IMR-90 (cell line): ENCODE measurements at regions not wholly inside any gene's neighbourhood (a gene's known extent, or its start where the extent isn't known, plus 50 kb on each side); places are given as distances from the start of the nearest gene placed in this dataset.

Experiments used
- ATAC-seq: fragments of 200-7000 bp; cut with Tn5 transposase; 2 replicates; pipeline ENCODE4 v1.9.1; 2020; ENCODE audit warnings: low read depth, mild to moderate bottlenecking, moderate library complexity
- BruUV-seq: library from RNA; stranded (reverse); fragments of 400-500 nt; replicated peaks from 2 replicates; lab custom pipeline; 2021; lab: Mats Ljungman, UMichigan
- CTCF ChIA-PET: fragments of 300-600 bp; formaldehyde crosslinking; extraction: SDS; loops from one replicate; lab custom pipeline; 2021; ENCODE audit warnings: antibody characterized with exemption; lab: Yijun Ruan, JAX
- POLR2A ChIA-PET: fragments of 300-600 bp; sonication (Branson Sonifier 250); formaldehyde crosslinking; loops from one replicate; lab custom pipeline; 2022; ENCODE audit warnings: antibody characterized with exemption; ENCODE audit not compliant: unreplicated experiment; lab: Charles Lee
- DNase-seq: peaks from one replicate; pipeline ENCODE4 v3.0.0; 2013
- H2AFZ ChIP-seq: replicated peaks from 2 replicates; pipeline ENCODE3; 2013; ENCODE audit warnings: low read length, mild to moderate bottlenecking; ENCODE audit not compliant: poor library complexity
- H2AK5ac ChIP-seq: 2 replicates; pipeline ENCODE4 v1.6.1; 2013; ENCODE audit warnings: low read depth, low read length, inconsistent platforms
- H2AK9ac ChIP-seq: replicated peaks from 2 replicates; pipeline ENCODE3; 2013; ENCODE audit warnings: mild to moderate bottlenecking, low read depth, low read length, moderate library complexity; ENCODE audit not compliant: poor library complexity
- H2BK120ac ChIP-seq: 2 replicates; pipeline ENCODE4 v1.6.1; 2013; ENCODE audit warnings: low read depth, low read length, inconsistent platforms
- H2BK15ac ChIP-seq: 3 replicates; pipeline ENCODE4 v1.6.1; 2013; ENCODE audit warnings: low read depth, low read length, inconsistent platforms
- H2BK20ac ChIP-seq: 2 replicates; pipeline ENCODE4 v1.6.1; 2013; ENCODE audit warnings: low read depth, mild to moderate bottlenecking, inconsistent platforms, low read length, moderate library complexity
- H2BK5ac ChIP-seq: 2 replicates; pipeline ENCODE4 v1.6.1; 2013; ENCODE audit warnings: mild to moderate bottlenecking, low read depth, low read length, inconsistent platforms; ENCODE audit not compliant: poor library complexity, severe bottlenecking
- H3K14ac ChIP-seq: replicated peaks from 2 replicates; pipeline ENCODE4 v1.6.1; 2013; ENCODE audit warnings: low read depth, low read length, inconsistent platforms
- H3K18ac ChIP-seq: 2 replicates; pipeline ENCODE4 v1.6.1; 2013; ENCODE audit warnings: low read depth, low read length, control low read depth
- H3K23ac ChIP-seq: 2 replicates; pipeline ENCODE4 v1.6.1; 2013; ENCODE audit warnings: low read depth, low read length, inconsistent platforms
- H3K27ac ChIP-seq: 2 replicates; pipeline ENCODE4 v1.5.1; 2013; ENCODE audit warnings: mild to moderate bottlenecking, control low read depth, low read length; ENCODE audit not compliant: insufficient read depth
- H3K27me3 ChIP-seq: 2 replicates; pipeline ENCODE4 v1.6.1; 2013; ENCODE audit warnings: low read length; ENCODE audit not compliant: control insufficient read depth, insufficient read depth
- H3K36me3 ChIP-seq: 2 replicates; pipeline ENCODE4 v1.6.1; 2013; ENCODE audit warnings: low read length, mixed read lengths; ENCODE audit not compliant: control insufficient read depth, insufficient read depth
- H3K4ac ChIP-seq: 2 replicates; pipeline ENCODE4 v1.6.1; 2013; ENCODE audit warnings: low read depth, low read length, inconsistent platforms
- H3K4me1 ChIP-seq: 2 replicates; pipeline ENCODE4 v1.6.1; 2013; ENCODE audit warnings: low read length, mixed read lengths; ENCODE audit not compliant: control insufficient read depth, insufficient read depth
- H3K4me2 ChIP-seq: 2 replicates; pipeline ENCODE4 v1.6.1; 2013; ENCODE audit warnings: low read depth, mild to moderate bottlenecking, control low read depth, low read length, moderate library complexity
- H3K4me3 ChIP-seq: 2 replicates; pipeline ENCODE4 v1.5.1; 2013; ENCODE audit warnings: low read depth, mild to moderate bottlenecking, control low read depth, low read length, moderate library complexity; ENCODE audit not compliant: insufficient read depth
- H3K56ac ChIP-seq: 2 replicates; pipeline ENCODE4 v1.6.1; 2013; ENCODE audit warnings: low read length, inconsistent platforms; ENCODE audit not compliant: insufficient read depth; ENCODE audit errors: extremely low read depth
- H3K79me1 ChIP-seq, 2 experiments: 2 replicates each; pipeline ENCODE4 v1.6.1; 2013; ENCODE audit warnings: low read length in 2 of 2, inconsistent platforms in 1 of 2, low read depth in 1 of 2
- H3K9ac ChIP-seq: 2 replicates; pipeline ENCODE4 v1.6.1; 2013; ENCODE audit warnings: low read depth, low read length, control low read depth
- H3K9me1 ChIP-seq: 2 replicates; pipeline ENCODE4 v1.6.1; 2013; ENCODE audit warnings: low read length, inconsistent platforms; ENCODE audit not compliant: insufficient read depth
- H3K9me3 ChIP-seq: 2 replicates; pipeline ENCODE4 v1.6.1; 2013; ENCODE audit warnings: low read length; ENCODE audit not compliant: control insufficient read depth, insufficient read depth
- H4K20me1 ChIP-seq: 2 replicates; pipeline ENCODE4 v1.6.1; 2013; ENCODE audit warnings: low read length, inconsistent platforms; ENCODE audit not compliant: insufficient read depth
- H4K5ac ChIP-seq: 2 replicates; pipeline ENCODE4 v1.6.1; 2013; ENCODE audit warnings: mild to moderate bottlenecking, low read depth, low read length, control low read depth
- H4K8ac ChIP-seq, 2 experiments: 2 replicates each; pipeline ENCODE4 v1.6.1; 2013; ENCODE audit warnings: low read depth in 2 of 2, low read length in 2 of 2, control low read depth in 1 of 2, inconsistent platforms in 1 of 2
- H4K91ac ChIP-seq: 2 replicates; pipeline ENCODE4 v1.6.1; 2013; ENCODE audit warnings: low read depth, low read length, inconsistent platforms; ENCODE audit not compliant: insufficient read depth
- BHLHE40 ChIP-seq: fragments of 150-350 bp; IDR thresholded peaks from 2 replicates; pipeline ENCODE4 v1.6.1; 2016; ENCODE audit warnings: mild to moderate bottlenecking, low read depth, low read length
- CEBPB ChIP-seq: IDR thresholded peaks from 2 replicates; pipeline ENCODE4 v1.6.1; 2012; ENCODE audit warnings: low read depth, low read length, improper control_type of control experiment
- CHD1 ChIP-seq: IDR thresholded peaks from 2 replicates; pipeline ENCODE4 v1.6.1; 2012; ENCODE audit warnings: low read depth, low read length, improper control_type of control experiment
- CTCF ChIP-seq: conservative IDR thresholded peaks from 2 replicates; pipeline ENCODE4 v1.5.1; 2012; ENCODE audit warnings: mild to moderate bottlenecking, low read depth, low read length, improper control_type of control experiment
- FOS ChIP-seq: fragments of 150-350 bp; IDR thresholded peaks from 2 replicates; pipeline ENCODE4 v1.6.1; 2016; ENCODE audit warnings: low read depth, low read length
- MAFK ChIP-seq: IDR thresholded peaks from 2 replicates; pipeline ENCODE4 v1.6.1; 2012; ENCODE audit warnings: low read depth, low read length, improper control_type of control experiment
- MAZ ChIP-seq: IDR thresholded peaks from 2 replicates; pipeline ENCODE4 v1.6.1; 2012; ENCODE audit warnings: low read depth, mild to moderate bottlenecking, low read length, improper control_type of control experiment, moderate library complexity, borderline replicate concordance
- MXI1 ChIP-seq: IDR thresholded peaks from 2 replicates; pipeline ENCODE4 v1.6.1; 2012; ENCODE audit warnings: low read depth, mild to moderate bottlenecking, low read length, moderate library complexity, borderline replicate concordance
- NFE2L2 ChIP-seq: fragments of 150-350 bp; IDR thresholded peaks from 2 replicates; pipeline ENCODE4 v1.6.1; 2016; ENCODE audit warnings: low read depth, mild to moderate bottlenecking, low read length
- POLR2A ChIP-seq: IDR thresholded peaks from 2 replicates; pipeline ENCODE4 v1.6.1; 2012; ENCODE audit warnings: mild to moderate bottlenecking, low read depth, low read length
- RAD21 ChIP-seq: IDR thresholded peaks from 2 replicates; pipeline ENCODE4 v1.6.1; 2012; ENCODE audit warnings: low read length, improper control_type of control experiment
- RCOR1 ChIP-seq: IDR thresholded peaks from 2 replicates; pipeline ENCODE4 v1.6.1; 2012; ENCODE audit warnings: mild to moderate bottlenecking, low read length, improper control_type of control experiment; ENCODE audit not compliant: insufficient replicate concordance
- RFX5 ChIP-seq: IDR thresholded peaks from 2 replicates; pipeline ENCODE4 v1.8.0; 2012; ENCODE audit warnings: low read depth, mild to moderate bottlenecking, low read length, moderate library complexity
- SMC3 ChIP-seq: fragments of 150-350 bp; IDR thresholded peaks from 2 replicates; pipeline ENCODE4 v1.6.1; 2016; ENCODE audit warnings: low read depth, mild to moderate bottlenecking, antibody characterized with exemption, low read length, moderate library complexity
- WGBS, 2 experiments: methylation state at CpG; one replicate each; pipeline versions ENCODE4 v1.1.5 to v1.1.7; 2013; ENCODE audit warnings: missing lambda C conversion rate in 2 of 2; ENCODE audit not compliant: insufficient read length in 1 of 2; ENCODE audit errors: extremely low coverage in 2 of 2; 5-methylcytosine and 5-hydroxymethylcytosine counted together
- dilution Hi-C: fragments of 300-500 bp; cut with HindIII; formaldehyde crosslinking; loops from one replicate; pipeline ENCODE4 v1.14.3; 2018; ENCODE audit warnings: low sequenced_read_pairs; ENCODE audit not compliant: unreplicated experiment
- in situ Hi-C: fragments of 300-500 bp; cut with MboI; formaldehyde crosslinking; loops from 3 replicates; pipeline ENCODE4 v1.14.3; 2019; ENCODE audit warnings: low sequenced_read_pairs, inconsistent platforms, mixed read lengths
- intact Hi-C: fragments of 100-400 bp; cut with micrococcal nuclease; formaldehyde crosslinking; loops from 2 replicates; pipeline ENCODE4 v1.10.0; 2022
- TF ChIP-seq, protein P1 (sequence below): fragments of 150-350 bp; IDR thresholded peaks from 2 replicates; pipeline ENCODE4 v1.6.1; 2017; ENCODE audit warnings: mild to moderate bottlenecking, antibody characterized with exemption, low read length, low read depth
- TF ChIP-seq, protein P2 (sequence below): fragments of 150-350 bp; IDR thresholded peaks from 2 replicates; pipeline ENCODE4 v1.6.1; 2016; ENCODE audit warnings: low read depth, mild to moderate bottlenecking, low read length, moderate library complexity, borderline replicate concordance

- no peak overlapping the region for H3K4me2 ChIP-seq
- dilution Hi-C loops (no loop called here), intact Hi-C loops (no loop called here), in situ Hi-C loops (no loop called here)
- no peak overlapping the region for H3K9ac ChIP-seq
- H3K23ac ChIP-seq = no peak overlapping the region
- H3K36me3 ChIP-seq = no peaks in the 10 kb centered on the region
- no peak overlapping the region for H4K8ac ChIP-seq
- H4K5ac ChIP-seq = no peak overlapping the region
- no peaks in the 10 kb centered on the region for H3K9me1 ChIP-seq
- no peak overlapping the region for H3K14ac ChIP-seq
- no peak overlapping the region for H3K4ac ChIP-seq
- WGBS, 2 experiments = no CpG with 5 or more reads among the region's 10 CpGs
- no peak overlapping the region for H2BK20ac ChIP-seq
- no peaks in the 10 kb centered on the region for H3K9me3 ChIP-seq
- H4K20me1 ChIP-seq = no peaks in the 10 kb centered on the region
- no peak overlapping the region for H2AK9ac ChIP-seq
- DNase-seq = no peak
- no peak overlapping the region for H3K27ac ChIP-seq
- H2BK120ac ChIP-seq = no peak overlapping the region
- no peak overlapping the region for H2AK5ac ChIP-seq
- H4K91ac ChIP-seq = no peak overlapping the region
- H3K27me3 ChIP-seq = no peaks in the 10 kb centered on the region
- no peak for ATAC-seq
- H3K4me1 ChIP-seq = no peaks in the 10 kb centered on the region
- H3K79me1 ChIP-seq = no peaks in the 10 kb centered on the region
- TF ChIP-seq MAZ = no peak
- no peak for TF ChIP-seq MXI1
- TF ChIP-seq CTCF = no peak
- no peak for TF ChIP-seq CEBPB
- no peak for TF ChIP-seq NFE2L2
- no peak for TF ChIP-seq CHD1
- no peak for TF ChIP-seq MAFK
- no peak for TF ChIP-seq RFX5
- no peak for TF ChIP-seq SMC3
- no peak for TF ChIP-seq POLR2A
- TF ChIP-seq RAD21 = no peak
- no peak for TF ChIP-seq FOS
- no peak for TF ChIP-seq RCOR1
- TF ChIP-seq, protein P1, sequence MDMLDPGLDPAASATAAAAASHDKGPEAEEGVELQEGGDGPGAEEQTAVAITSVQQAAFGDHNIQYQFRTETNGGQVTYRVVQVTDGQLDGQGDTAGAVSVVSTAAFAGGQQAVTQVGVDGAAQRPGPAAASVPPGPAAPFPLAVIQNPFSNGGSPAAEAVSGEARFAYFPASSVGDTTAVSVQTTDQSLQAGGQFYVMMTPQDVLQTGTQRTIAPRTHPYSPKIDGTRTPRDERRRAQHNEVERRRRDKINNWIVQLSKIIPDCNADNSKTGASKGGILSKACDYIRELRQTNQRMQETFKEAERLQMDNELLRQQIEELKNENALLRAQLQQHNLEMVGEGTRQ = no peak
- no peak for TF ChIP-seq BHLHE40
- TF ChIP-seq, protein P2, sequence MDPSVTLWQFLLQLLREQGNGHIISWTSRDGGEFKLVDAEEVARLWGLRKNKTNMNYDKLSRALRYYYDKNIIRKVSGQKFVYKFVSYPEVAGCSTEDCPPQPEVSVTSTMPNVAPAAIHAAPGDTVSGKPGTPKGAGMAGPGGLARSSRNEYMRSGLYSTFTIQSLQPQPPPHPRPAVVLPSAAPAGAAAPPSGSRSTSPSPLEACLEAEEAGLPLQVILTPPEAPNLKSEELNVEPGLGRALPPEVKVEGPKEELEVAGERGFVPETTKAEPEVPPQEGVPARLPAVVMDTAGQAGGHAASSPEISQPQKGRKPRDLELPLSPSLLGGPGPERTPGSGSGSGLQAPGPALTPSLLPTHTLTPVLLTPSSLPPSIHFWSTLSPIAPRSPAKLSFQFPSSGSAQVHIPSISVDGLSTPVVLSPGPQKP = no peak
- H2BK15ac ChIP-seq = no peak overlapping the region
- BruUV-seq = no TSS peak
- no peak overlapping the region for H3K18ac ChIP-seq
- H2AFZ ChIP-seq = no peak overlapping the region
- no peak overlapping the region for H3K4me3 ChIP-seq
- POLR2A ChIA-PET = no interaction called here
- CTCF ChIA-PET = no interaction called here
- no peak overlapping the region for H3K56ac ChIP-seq
- H2BK5ac ChIP-seq = no peak overlapping the region
These were observed 149.5 kb downstream of the TMEM132E start for GRCh38 chr17:34728771-34729310.
